Stimulated activated CD4-positive, alpha-beta T cell treated with anti-CD3 and anti-CD28 coated beads, Interleukin-12 subunit alpha, Interleukin-12 subunit beta, amount 100 ng/mL, for 4 hours (primary cell): ENCODE measurements at regions not wholly inside any gene's neighbourhood (a gene's known extent, or its start where the extent isn't known, plus 50 kb on each side); places are given as distances from the start of the nearest gene placed in this dataset.
"Not testable (repeated sequence)": the region's sequence is repeated elsewhere in the genome, so short reads cannot be mapped to it uniquely, and the experiment has no call there.

Experiments
- DNase-seq: peaks from one replicate; pipeline ENCODE4 v3.0.0-alpha.2; 2020

- DNase-seq = no peak
Observed at GRCh38 chr9:81058782-81059181, 630.6 kb downstream of the TLE1 start.

GRCh38 chr9:81053298-81054025 lies 635.9 kb downstream of the TLE1 start:
- no peak for DNase-seq

- no peak for DNase-seq
Observed at GRCh38 chr9:81052846-81053245, 636.5 kb downstream of the TLE1 start.

GRCh38 chr9:81047280-81047679 lies 642.1 kb downstream of the TLE1 start:
- no peak for DNase-seq

- no peak for DNase-seq
Observed at GRCh38 chr9:81045658-81046057, 643.7 kb downstream of the TLE1 start.

- DNase-seq = no peak
Observed at GRCh38 chr9:81037889-81038288, 651.5 kb downstream of the TLE1 start.

- no peak for DNase-seq
Observed at GRCh38 chr9:81035601-81036000, 653.7 kb downstream of the TLE1 start.

GRCh38 chr9:81035171-81035570 lies 654.2 kb downstream of the TLE1 start:
- no peak for DNase-seq

- DNase-seq = no peak
Observed at GRCh38 chr9:81032831-81033230, 656.5 kb downstream of the TLE1 start.

- DNase-seq = no peak
Observed at GRCh38 chr9:81032030-81032572, 657.2 kb downstream of the TLE1 start.

- no peak for DNase-seq
Observed at GRCh38 chr9:81031422-81032029, 657.8 kb downstream of the TLE1 start.

- no peak for DNase-seq
Observed at GRCh38 chr9:81030027-81030426, 659.3 kb downstream of the TLE1 start.

GRCh38 chr9:81028504-81028903 lies 660.8 kb downstream of the TLE1 start:
- no peak for DNase-seq

- no peak for DNase-seq
Observed at GRCh38 chr9:81022177-81022576, 667.2 kb downstream of the TLE1 start.

GRCh38 chr9:81014945-81015344 lies 674.4 kb downstream of the TLE1 start:
- not testable (repeated sequence) for DNase-seq

- DNase-seq = not testable (repeated sequence)
Observed at GRCh38 chr9:81013191-81013590, 676.2 kb downstream of the TLE1 start.

- DNase-seq = no peak
Observed at GRCh38 chr9:81002906-81003305, 686.4 kb downstream of the TLE1 start.

GRCh38 chr9:81002242-81002641 lies 687.1 kb downstream of the TLE1 start:
- DNase-seq = no peak

GRCh38 chr9:80995759-80996158 lies 693.6 kb downstream of the TLE1 start:
- no peak for DNase-seq

- DNase-seq = no peak
Observed at GRCh38 chr9:80994892-80995291, 694.5 kb downstream of the TLE1 start.

- not testable (repeated sequence) for DNase-seq
Observed at GRCh38 chr9:80985595-80985994, 703.8 kb downstream of the TLE1 start.

GRCh38 chr9:80976403-80976802 lies 712.9 kb downstream of the TLE1 start:
- no peak for DNase-seq

- DNase-seq = not testable (repeated sequence)
Observed at GRCh38 chr9:80970377-80970776, 719.0 kb downstream of the TLE1 start.

- DNase-seq = no peak
Observed at GRCh38 chr9:80968611-80969010, 720.7 kb downstream of the TLE1 start.

GRCh38 chr9:80964914-80965313 lies 724.4 kb downstream of the TLE1 start:
- DNase-seq = no peak
